ENCODE measurements at regions not wholly inside any gene's neighbourhood (a gene's known extent, or its start where the extent isn't known, plus 50 kb on each side); places are given as distances from the start of the nearest gene placed in this dataset.

DNA sequence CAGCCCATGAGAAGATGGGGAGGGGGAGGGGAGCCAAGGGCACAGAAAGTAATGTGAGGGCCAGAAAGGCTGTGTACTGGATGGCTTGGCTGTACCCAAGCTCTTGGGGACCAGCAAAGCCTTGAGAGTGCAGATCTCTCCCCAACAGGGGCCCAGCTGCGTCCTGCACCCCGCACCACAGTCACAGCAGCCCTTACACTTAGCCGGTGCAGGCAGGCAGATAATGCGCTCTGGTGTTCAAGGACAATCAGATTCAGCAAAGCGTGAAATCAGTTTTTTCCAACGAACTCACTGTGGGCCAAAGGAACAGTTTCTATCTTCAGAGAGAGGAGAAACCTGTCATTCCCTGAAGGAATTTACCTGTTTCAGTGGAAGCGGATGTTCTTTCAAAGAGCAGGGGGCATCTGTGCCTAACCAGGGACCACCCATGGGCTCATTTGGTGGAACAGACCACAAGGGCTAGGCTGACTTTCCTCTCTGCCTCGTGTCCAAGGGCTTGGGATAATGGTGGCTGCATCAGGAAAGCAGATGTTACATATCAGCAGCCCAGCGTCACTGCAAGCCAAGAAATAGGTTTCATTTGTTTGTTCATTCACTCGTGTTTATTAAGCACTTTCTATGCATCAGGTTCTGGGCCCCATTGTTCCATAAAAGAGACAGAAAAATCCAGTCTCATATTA is 81.2 kb upstream of the SPON1 start:
- no peaks in the 10 kb centered on the region for H4K20me1 ChIP-seq (ENCODE audit: insufficient read depth, low read length)
- no peaks in the 10 kb centered on the region for H3K4me1 ChIP-seq (ENCODE audit: low read length)
- no peak overlapping the region for H3K9ac ChIP-seq (ENCODE audit: low read length)
- no peak overlapping the region for H2AFZ ChIP-seq (ENCODE audit: low read length)
- H3K4me2 ChIP-seq (ENCODE audit: low read depth, low read length): no peak overlapping the region
- H3K4me3 ChIP-seq (ENCODE audit: low read length): no peak overlapping the region
- no peak for DNase-seq
- H3K36me3 ChIP-seq (replicated peaks; ENCODE audit: insufficient read depth, low read length): no peaks in the 10 kb centered on the region
- TF ChIP-seq, protein P1, sequence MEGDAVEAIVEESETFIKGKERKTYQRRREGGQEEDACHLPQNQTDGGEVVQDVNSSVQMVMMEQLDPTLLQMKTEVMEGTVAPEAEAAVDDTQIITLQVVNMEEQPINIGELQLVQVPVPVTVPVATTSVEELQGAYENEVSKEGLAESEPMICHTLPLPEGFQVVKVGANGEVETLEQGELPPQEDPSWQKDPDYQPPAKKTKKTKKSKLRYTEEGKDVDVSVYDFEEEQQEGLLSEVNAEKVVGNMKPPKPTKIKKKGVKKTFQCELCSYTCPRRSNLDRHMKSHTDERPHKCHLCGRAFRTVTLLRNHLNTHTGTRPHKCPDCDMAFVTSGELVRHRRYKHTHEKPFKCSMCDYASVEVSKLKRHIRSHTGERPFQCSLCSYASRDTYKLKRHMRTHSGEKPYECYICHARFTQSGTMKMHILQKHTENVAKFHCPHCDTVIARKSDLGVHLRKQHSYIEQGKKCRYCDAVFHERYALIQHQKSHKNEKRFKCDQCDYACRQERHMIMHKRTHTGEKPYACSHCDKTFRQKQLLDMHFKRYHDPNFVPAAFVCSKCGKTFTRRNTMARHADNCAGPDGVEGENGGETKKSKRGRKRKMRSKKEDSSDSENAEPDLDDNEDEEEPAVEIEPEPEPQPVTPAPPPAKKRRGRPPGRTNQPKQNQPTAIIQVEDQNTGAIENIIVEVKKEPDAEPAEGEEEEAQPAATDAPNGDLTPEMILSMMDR (IDR thresholded peaks at IDR 0.05; ENCODE audit: low read length): no peak
- TF ChIP-seq EZH2phosphoT487 (IDR thresholded peaks at IDR 0.05; ENCODE audit: low read length) (no peak), EZH2 (optimal IDR thresholded peaks at IDR 0.05; ENCODE audit: low read depth, low read length) (no peak)
- H3K79me2 ChIP-seq (ENCODE audit: low read length): no peaks in the 10 kb centered on the region
- H3K9me3 ChIP-seq (replicated peaks; ENCODE audit: insufficient read depth, low read length): no peaks in the 10 kb centered on the region
- H3F3A ChIP-seq (ENCODE audit: insufficient read depth, low read length): no peaks in the 10 kb centered on the region
- no peaks in the 10 kb centered on the region for H3K9me2 ChIP-seq (replicated peaks; ENCODE audit: insufficient read depth, low read length)
- H3K27ac ChIP-seq (ENCODE audit: low read length): no peak overlapping the region
- no peaks in the 10 kb centered on the region for H3K27me3 ChIP-seq (replicated peaks; ENCODE audit: insufficient read depth, low read length)

DNA sequence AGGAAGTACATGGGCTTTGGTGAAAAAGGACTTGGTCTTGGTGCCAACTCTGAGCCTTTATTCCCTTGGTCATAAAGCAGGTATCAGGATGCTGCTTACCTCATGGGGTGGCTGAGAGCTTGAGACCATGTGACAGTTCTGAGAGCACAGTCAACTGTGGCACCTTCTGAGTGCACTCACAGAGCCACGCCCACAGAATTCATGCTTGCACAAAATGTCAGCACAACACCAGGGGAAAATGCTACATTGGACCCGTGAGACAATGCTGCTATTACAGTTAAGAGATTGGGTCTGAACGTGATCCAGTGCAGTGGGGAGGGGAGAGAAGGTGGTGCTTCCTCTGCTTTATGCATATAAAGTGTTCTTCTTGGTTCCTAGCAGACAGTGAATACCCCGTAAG is 79.5 kb upstream of the SPON1 start:
- Histone ChIP-seq H4K20me1 (ENCODE audit: insufficient read depth, low read length) (no peaks in the 10 kb centered on the region), H3K9ac (ENCODE audit: low read length) (no peak overlapping the region), H3K79me2 (ENCODE audit: low read length) (no peaks in the 10 kb centered on the region), H3K36me3 (replicated peaks; ENCODE audit: insufficient read depth, low read length) (no peaks in the 10 kb centered on the region), H3K4me1 (ENCODE audit: low read length) (no peaks in the 10 kb centered on the region), H3K9me2 (replicated peaks; ENCODE audit: insufficient read depth, low read length) (no peaks in the 10 kb centered on the region), H3K4me3 (ENCODE audit: low read length) (no peak overlapping the region), H3F3A (ENCODE audit: insufficient read depth, low read length) (no peaks in the 10 kb centered on the region), H3K4me2 (ENCODE audit: low read depth, low read length) (no peak overlapping the region), H2AFZ (ENCODE audit: low read length) (no peak overlapping the region), H3K9me3 (replicated peaks; ENCODE audit: insufficient read depth, low read length) (no peaks in the 10 kb centered on the region), H3K27me3 (replicated peaks; ENCODE audit: insufficient read depth, low read length) (no peaks in the 10 kb centered on the region), H3K27ac (ENCODE audit: low read length) (no peak overlapping the region)
- TF ChIP-seq, protein P1 (IDR thresholded peaks at IDR 0.05; ENCODE audit: low read length): no peak
- TF ChIP-seq EZH2 (optimal IDR thresholded peaks at IDR 0.05; ENCODE audit: low read depth, low read length) (no peak), EZH2phosphoT487 (IDR thresholded peaks at IDR 0.05; ENCODE audit: low read length) (no peak)
- peak; percentile 33 for DNase-seq

DNA sequence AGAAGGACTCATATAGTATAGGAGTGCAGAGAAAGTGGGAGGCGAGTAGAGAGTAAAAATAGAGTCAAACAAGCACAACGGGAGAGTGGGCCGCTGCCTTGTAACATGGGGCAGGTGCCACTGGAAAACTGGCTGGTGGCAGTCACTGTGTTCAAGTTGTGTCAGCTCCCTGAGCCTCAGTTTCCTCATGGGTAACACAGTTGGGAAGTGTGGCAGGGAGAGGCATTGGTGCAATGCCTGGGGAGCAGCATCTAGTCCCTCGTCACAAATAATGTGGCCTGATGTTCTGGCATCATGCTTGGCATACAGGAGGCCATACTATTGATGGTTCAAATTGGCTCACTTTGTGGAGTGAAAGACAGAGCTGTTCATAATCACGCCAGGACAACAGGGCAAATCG is 78.9 kb upstream of the SPON1 start:
- no peaks in the 10 kb centered on the region for H3F3A ChIP-seq (ENCODE audit: insufficient read depth, low read length)
- no peaks in the 10 kb centered on the region for H3K36me3 ChIP-seq (replicated peaks; ENCODE audit: insufficient read depth, low read length)
- H3K4me2 ChIP-seq (ENCODE audit: low read depth, low read length): no peak overlapping the region
- H3K9me2 ChIP-seq (replicated peaks; ENCODE audit: insufficient read depth, low read length): no peaks in the 10 kb centered on the region
- no peaks in the 10 kb centered on the region for H3K27me3 ChIP-seq (replicated peaks; ENCODE audit: insufficient read depth, low read length)
- no peaks in the 10 kb centered on the region for H3K9me3 ChIP-seq (replicated peaks; ENCODE audit: insufficient read depth, low read length)
- no peak overlapping the region for H3K4me3 ChIP-seq (ENCODE audit: low read length)
- TF ChIP-seq EZH2phosphoT487 (IDR thresholded peaks at IDR 0.05; ENCODE audit: low read length) (no peak), EZH2 (optimal IDR thresholded peaks at IDR 0.05; ENCODE audit: low read depth, low read length) (no peak)
- TF ChIP-seq, protein P1 (IDR thresholded peaks at IDR 0.05; ENCODE audit: low read length): no peak
- no peak overlapping the region for H3K27ac ChIP-seq (ENCODE audit: low read length)
- H3K9ac ChIP-seq (ENCODE audit: low read length): no peak overlapping the region
- DNase-seq: no peak
- no peaks in the 10 kb centered on the region for H3K79me2 ChIP-seq (ENCODE audit: low read length)
- H3K4me1 ChIP-seq (ENCODE audit: low read length): no peaks in the 10 kb centered on the region
- H4K20me1 ChIP-seq (ENCODE audit: insufficient read depth, low read length): no peaks in the 10 kb centered on the region
- no peak overlapping the region for H2AFZ ChIP-seq (ENCODE audit: low read length)

Data from MM.1S (cell line).